GM21367 (cell line): ENCODE measurements at regions not wholly inside any gene's neighbourhood (a gene's known extent, or its start where the extent isn't known, plus 50 kb on each side); places are given as distances from the start of the nearest gene placed in this dataset.
A peak's percentile ranks its signal among the peaks of the same experiment; 100 is the strongest.

ENCODE experiments used
- ATAC-seq: cut with Tn5 transposase; IDR thresholded peaks from one replicate; pipeline ENCODE4 v1.9.1; 2021; ENCODE audit not compliant: unreplicated experiment

GRCh38 chr1:201707027-201707426 lies 121.9 kb upstream of the IPO9 start:
- ATAC-seq: no peak

- no peak for ATAC-seq
Measured at GRCh38 chr1:201707656-201708055, 121.3 kb upstream of the IPO9 start.

- ATAC-seq: no peak
Measured at GRCh38 chr1:201708085-201708512, 120.9 kb upstream of the IPO9 start.

DNA sequence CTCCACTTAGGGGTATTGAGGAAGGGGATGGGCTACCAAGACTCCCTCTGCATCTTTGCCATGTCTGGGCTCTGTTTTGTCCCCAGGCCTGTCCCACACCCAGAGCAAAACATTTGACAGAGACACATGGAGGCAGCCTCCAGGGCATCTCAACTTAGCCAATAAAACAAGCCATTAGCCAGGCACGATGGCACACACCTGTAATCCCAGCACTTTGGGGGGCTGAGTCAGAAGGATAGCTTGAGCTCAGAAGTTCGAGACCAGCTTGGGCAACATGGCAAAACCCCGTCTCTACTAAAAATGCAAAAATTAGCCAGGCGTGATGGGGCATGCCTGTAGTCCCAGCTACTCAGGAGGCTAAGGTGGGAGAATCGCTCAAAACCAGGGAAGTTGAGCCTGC lies 120.3 kb upstream of the IPO9 start:
- no peak for ATAC-seq

DNA sequence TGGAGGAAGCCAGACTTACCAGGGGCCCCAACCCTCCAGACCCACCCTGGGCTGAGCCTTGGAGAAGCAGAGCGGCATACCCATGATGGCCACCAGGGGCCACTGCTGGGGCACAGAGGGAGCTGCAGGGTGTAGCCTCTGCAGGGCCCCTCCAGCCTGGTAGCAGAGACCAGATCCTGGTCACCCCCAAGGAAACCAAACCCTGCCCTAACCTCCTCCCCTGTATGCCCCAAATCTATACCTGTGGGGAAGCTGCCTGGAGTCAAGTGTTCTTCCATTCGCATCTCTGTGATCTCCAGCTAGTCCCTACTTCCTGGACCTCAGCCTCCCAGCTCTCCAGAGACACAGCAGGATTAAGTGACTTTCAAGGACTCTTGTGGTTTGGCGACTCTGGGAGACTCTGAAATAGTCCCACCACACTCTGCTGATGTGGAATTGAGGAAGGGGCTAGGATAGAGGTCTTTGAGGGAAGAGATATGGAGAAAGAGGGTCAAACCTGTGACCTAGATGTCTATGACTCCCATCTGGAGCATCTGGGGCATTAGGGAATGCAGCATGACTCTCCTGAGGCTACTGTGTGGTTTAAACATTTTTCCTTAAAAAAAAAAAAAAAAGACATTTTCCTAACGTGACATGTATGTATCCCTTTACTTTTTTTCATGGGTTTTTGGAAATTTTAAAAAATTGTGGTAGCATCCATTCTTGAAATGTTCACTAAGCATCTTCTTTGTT lies 119.2 kb upstream of the IPO9 start:
- peak; percentile 74 for ATAC-seq

DNA sequence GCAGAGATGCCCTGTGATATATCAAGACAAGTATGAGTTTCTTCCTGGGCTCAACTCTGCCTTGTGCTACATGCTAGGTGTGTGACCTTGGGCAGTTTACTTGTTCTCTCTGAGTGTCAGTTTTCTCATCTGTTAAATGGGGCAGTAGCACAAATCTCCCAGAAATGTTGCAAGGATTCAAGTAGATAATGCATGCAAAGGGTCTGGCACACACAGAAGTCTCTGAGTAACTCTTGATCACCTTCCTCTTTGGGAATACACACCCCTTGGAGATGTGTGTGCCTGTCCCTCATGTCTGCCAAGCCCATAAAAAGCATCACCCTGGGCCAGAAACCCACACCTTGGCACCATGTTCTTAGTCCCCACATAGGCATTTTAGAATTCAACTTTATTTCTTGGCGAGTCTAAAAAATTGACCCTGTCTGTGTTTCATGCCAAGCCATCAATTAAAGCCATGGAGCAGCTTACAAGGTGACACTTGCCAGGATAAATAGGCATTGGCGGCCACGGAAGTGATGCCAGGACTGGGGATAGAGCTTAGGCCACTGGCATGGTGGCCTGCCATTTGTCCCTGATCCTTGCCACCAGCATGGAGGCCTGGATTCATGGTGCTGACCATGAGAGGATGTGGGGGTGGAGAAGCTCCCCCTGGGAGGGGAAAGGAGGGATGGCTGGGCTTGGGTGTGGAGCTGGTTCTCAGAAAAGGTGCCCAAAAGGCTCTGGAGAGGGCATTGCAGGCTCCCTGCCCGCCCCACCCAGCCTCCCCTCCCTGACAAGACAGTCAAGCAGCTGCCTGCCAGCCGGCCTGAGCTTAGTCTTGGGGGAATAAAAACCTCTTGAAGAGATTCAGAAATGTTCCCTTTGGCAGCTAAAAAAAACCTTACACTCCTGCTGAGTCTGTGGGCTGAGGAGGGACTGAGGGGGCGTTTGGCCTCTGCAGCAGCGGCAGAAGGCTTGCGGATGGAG lies 118.0 kb upstream of the IPO9 start:
- ATAC-seq: no peak

GRCh38 chr1:201711811-201712210 lies 117.1 kb upstream of the IPO9 start:
- ATAC-seq: no peak

GRCh38 chr1:201712387-201713085 lies 116.4 kb upstream of the IPO9 start:
- ATAC-seq: no peak

- ATAC-seq: no peak
Measured at GRCh38 chr1:201713086-201713810, 115.7 kb upstream of the IPO9 start.

DNA sequence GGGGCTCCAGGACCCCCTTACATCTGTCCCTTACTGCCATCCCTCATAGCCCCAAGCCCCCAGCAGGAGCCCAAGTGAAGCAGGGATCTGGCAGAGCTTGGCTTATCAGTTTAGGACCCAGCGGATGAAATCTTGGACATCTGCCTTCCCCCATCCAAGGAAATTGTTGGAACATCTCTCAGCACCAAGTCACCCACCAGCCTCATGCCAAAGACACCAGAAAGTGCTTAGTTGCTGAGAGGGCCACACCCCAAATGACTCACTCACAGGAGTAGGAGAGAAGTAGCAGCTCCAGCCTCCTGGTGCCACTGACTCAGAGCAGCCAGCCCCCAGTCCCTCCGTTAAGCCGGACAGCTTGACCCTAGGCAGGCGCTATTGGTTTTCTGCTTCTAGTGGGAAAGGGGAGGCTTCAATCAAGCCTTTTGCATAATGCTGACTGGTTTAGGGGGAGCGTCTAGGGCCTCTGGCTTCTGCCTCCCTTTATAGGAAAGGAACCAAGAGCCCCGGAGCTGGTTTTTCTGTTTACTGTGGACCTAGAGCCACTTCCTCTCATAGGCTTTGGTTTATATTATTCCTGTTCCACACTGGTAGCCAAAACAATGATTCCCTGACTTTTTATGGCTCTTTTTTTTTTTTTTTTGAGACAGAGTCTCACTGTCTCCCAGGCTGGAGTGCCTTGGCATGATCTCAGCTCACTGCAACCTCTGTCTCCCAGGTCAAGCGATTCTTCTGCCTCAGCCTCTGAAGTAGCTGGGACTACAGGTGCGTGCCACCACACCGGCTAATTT lies 114.2 kb upstream of the IPO9 start:
- ATAC-seq: no peak

GRCh38 chr1:201715351-201715750 lies 113.6 kb upstream of the IPO9 start:
- ATAC-seq: no peak

GRCh38 chr1:201715801-201716741 lies 112.9 kb upstream of the IPO9 start:
- ATAC-seq: no peak

GRCh38 chr1:201716742-201717135 lies 112.2 kb upstream of the IPO9 start:
- ATAC-seq: no peak

- ATAC-seq: no peak
Measured at GRCh38 chr1:201717286-201717685, 111.7 kb upstream of the IPO9 start.

DNA sequence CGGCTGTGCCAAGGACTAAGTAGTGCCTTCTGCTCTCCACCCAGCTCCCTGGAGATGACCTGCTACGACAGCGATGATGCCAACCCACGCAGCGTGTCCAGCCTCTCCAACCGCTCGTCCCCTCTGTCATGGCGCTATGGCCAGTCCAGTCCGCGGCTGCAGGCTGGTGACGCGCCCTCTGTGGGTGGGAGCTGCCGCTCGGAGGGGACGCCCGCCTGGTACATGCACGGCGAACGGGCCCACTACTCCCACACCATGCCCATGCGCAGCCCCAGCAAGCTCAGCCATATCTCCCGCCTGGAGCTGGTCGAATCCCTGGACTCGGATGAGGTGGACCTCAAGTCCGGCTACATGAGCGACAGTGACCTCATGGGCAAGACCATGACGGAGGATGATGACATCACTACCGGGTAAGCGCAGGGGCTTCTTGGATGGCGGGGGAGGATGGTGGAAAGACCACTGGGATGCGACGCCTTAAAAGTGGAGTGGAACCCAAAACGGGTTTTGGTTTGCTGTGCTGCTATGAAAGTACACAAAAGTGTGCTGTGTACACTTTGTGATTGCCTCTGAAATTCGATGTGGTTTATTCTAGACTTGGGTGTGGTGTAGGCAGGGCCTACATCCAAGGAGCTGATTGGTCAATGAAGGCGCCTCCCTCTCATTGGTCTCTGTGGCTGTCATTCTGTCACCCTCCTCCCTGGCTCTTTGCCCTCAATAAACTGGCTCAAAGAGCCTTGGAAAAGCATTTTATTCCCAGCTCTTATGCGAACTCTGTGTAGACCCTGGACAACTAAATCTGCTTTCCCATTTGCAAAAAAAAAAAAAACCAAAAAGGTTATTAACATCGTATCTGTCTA lies 110.4 kb upstream of the IPO9 start:
- ATAC-seq: no peak

GRCh38 chr1:201719812-201720521 lies 109.0 kb upstream of the IPO9 start:
- ATAC-seq: no peak

- ATAC-seq: no peak
Measured at GRCh38 chr1:201720522-201720844, 108.5 kb upstream of the IPO9 start.
